EL (cell line): ENCODE measurements at regions not wholly inside any gene's neighbourhood (a gene's known extent, or its start where the extent isn't known, plus 50 kb on each side); places are given as distances from the start of the nearest gene placed in this dataset.
A peak's percentile ranks its signal among the peaks of the same experiment; 100 is the strongest.

ENCODE experiments used
- DNase-seq: peaks from one replicate; pipeline ENCODE4 v3.0.0-alpha.2; 2016

DNA sequence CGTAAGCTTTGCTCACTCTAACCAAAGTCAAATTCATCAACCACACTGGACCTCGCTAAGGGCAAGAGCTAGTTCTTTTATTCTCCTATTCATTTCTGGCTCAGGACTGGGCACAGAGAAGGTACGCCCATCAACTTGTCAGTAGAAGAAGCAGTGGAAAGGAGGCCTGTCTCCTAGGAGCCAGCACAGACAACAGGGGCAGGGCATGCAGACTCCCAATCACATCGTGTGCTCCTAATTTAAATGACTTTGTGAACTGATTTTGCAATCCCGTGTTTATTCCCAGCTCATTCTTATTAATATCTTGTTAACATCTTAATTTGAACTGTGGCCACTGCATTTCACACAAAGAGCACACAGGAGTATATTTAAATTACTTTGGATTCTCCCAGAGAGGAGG lies 161.1 kb upstream of the BCL6 start:
- no peak for DNase-seq

DNA sequence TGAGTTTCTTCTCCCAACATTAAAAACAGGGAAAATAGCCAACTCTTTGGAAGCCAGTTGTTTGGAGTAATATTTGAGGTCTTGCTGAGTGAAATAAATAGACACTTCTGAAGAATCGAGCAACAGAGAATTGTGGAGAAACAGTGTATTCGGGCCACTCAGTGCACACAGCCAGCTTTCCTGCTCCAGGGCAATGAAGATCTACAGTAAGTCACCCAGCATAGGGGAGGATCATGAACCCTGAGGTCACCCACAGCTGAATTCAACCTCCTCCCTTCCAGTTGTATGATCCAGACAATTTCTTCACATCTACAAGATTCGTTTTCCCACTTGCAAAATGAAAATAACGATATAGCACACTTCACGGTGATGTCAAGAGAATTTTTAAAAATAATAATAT lies 161.7 kb upstream of the BCL6 start:
- no peak for DNase-seq

DNA sequence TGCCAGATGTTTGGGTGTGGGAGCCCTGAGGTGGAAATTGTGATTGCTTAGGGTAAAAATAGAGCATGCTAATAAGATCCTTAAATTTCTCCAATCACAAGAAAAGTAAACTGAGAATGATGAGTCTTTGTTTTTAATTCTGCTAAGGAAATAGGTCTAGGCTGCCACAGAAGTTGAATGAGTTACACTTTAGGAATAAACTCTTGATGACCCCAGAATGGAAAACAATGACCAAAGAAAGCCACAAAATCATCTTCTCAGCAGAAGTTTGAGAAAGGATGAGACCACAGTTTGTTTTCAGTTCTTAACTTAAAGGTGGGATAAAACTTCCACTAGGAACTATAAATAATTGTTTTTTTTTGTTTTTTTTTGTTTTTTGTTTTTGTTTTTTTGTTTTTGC lies 164.6 kb upstream of the BCL6 start:
- no peak for DNase-seq

DNA sequence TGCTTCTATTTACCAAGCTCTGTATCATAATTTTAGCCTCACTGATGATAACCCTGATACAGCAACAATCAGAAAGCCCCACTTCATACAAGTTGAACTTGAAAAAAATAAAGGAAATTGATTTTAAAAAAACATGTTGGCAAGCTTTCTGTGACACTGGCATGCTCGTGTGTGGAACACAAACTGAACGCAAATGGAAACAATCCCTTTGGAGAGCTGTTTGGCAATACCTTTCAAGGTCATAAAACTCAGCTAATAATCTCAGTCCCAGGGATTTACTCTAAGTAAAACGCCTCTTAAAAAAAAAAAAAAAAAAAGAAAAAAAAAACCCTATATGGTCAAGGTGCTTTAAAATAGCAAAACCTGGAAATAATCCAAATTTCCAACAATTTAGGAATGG lies 166.7 kb upstream of the BCL6 start:
- DNase-seq: no peak

DNA sequence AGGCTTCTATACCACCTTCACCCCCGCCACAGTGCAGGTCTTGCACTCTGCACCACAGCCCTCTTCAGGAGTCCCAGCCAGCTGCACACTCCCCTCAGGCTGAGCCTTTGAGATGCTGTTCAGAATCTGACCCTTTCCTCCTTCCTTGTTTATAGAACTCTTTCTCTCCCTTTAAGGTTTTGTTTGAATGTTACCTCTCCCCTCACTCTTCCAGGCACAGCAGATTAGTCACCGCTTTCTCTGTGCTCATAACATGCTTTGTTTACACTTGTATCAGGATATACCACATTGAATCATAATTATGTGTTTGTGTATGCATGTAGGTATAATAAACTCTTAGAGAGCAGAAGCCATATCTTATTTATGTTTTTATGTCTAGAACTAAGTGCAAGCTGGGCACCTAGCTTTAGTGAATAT lies 168.4 kb upstream of the BCL6 start:
- DNase-seq: peak; percentile 56

DNA sequence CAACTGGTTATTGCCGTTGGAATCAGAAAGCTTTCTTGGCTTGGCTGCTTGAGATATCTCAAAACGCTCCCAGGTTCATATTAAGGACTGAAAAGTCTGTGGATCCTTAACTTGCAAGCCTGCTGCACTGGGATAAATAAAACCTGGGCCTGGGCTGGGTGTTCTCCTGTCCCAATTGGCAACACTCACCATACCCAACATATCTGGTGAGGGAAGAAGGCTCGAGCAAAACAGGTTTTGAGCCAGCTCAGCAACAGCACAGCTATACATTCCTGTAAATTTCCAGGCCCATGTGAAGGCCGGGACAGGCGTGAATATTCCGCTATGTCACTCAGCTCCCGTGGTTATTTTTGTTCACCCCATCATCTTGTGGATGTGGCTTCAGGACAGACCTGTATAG lies 169.0 kb upstream of the BCL6 start:
- DNase-seq: no peak

DNA sequence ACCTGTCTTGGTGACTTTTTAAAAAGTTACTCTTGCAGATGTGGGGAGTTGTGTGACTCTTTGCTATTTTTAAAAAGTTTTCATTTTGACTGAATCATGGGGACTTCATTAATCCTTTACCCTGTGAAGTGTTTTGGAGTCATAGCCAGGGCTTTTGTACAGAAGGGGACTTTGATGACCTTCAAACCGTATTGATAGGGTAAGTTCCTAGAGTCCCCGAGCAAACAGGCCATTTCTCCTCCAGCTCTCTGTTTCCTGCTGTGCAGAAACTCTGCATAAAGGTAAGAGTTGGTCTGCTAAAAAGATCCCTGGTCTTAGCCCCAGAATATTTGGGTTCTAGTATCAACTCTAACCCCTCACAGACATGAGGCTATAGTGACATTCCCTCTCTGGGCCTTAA lies 170.8 kb upstream of the BCL6 start:
- no peak for DNase-seq

DNA sequence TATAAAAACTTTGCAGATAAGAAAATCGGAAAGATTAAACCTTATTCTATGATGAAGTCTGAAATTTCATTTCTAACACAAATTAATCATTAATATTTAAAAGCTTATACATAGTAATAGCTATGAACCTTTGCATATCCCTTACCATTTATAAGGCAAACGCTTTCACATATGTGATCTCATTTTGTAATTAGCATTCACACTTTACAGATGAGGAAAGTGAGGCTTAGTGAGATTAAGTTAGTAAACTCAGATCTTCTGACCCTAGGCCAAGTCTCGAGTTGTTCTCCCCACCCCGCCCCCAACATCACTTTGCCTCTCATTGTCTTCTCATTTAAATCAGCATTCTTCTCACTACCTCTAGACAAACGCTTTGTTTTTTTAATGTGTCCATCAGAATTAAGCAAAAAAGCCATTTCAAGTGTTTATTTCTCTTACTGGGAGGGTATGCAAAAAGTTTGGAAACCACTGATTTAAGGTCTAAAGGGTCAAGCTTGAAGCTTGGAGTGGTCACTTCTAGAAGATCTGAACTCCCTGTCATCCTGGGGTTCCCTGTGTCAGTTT lies 172.9 kb upstream of the BCL6 start:
- DNase-seq: no peak

DNA sequence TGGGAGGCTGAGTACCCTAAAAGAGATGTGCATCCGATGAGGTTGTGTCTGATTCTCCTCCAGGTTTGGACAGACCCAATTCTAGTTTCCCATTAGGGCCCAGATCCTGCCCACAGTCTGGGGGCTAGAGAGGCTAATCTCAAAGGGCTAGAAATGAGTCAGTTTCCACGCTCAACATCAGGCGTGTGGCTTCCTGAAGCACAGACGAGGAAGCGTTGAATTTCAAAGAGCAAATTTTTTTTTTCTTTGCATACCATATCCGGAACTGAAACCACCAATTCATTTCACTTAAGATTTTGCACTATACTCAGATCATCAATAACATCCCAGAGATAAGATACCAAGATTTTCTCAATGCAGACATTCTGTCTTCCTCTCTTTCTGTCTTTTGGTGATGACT lies 173.8 kb upstream of the BCL6 start:
- DNase-seq: no peak

DNA sequence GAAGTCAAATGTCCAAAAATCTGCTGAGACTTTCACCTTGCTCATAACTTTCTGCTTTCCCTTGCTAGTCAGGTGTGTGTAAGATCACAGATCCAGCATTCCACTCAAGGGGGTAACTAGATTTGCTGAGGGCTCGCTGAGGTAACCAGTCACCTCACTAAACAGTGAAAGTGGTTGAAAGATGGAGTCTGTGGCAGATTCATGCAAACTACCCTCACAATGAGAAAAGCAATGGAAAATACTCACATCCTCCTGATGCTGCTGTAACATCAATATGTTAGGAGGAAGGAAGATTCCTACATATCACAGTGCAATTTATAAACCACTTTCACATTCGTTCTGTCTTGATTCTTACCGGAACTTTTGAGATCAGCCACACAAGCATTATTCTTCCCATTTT lies 174.3 kb upstream of the BCL6 start:
- DNase-seq: no peak

DNA sequence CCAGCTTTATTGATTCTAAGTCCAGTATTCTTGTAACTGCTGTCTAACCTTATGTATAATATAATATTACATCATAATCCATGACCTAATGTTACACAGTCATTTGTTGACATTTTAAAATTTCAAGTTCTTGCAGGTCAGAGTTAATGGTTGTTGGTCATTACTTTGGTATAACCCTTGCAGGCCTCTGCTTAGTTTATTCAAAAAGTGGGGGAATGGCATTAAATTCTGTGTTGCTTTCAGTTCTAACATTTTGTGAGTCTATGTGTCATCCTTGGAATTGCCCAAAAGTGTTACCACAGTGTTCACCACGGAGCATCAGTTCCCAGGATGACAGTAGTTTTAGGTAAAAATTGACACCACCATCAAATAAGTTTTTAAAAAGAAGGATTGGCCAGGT lies 174.8 kb upstream of the BCL6 start:
- DNase-seq: no peak

DNA sequence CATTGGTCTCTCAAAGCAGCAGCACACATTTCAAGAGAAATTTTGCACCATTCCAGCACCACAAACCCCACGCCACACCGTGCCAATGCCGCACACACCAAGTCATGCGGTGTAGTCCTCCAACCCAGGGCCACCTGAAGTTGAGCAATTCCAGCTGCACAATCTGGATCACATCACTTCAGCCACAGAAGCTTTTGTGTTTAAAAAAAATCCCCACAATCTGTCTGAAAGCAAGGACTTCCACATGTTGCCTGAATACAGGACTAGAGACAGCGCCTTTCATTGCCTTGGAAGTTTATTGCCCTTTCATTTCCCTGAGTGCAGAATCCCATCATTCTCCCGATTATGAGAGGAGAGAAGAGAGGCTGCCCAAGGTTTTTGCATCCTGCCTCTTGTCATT lies 175.6 kb upstream of the BCL6 start:
- no peak for DNase-seq

DNA sequence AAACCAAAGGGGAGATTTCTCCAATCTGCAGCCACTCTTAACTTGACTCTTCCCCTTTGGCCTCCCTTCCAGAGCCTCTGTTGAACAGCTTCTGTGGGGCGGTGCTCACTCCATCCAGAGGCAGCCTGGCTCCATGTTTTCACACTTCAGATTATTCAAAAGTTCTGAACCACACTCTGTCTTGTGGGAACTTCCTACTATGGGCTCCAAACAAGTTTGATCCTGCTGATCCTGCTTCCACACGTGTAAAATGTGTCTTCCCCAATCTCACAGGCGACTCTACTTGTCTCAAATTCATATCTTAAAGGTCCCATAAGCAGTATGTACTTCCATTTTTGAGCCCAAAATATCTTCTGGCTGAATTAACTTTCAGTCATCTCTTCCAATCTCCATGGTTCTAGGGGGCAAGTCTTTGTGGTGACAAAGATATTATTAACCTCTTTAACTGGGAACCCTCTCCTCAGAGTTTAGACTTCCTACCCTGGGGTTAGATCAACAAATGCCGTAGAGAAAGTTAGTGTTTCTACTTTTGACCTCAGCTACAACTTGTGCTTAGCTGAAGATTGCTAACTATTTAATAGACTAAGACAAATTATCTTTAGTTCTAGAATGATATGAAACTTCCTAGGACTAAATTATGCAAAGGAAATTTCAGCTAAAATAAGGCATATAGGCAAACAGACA lies 176.3 kb upstream of the BCL6 start:
- no peak for DNase-seq

DNA sequence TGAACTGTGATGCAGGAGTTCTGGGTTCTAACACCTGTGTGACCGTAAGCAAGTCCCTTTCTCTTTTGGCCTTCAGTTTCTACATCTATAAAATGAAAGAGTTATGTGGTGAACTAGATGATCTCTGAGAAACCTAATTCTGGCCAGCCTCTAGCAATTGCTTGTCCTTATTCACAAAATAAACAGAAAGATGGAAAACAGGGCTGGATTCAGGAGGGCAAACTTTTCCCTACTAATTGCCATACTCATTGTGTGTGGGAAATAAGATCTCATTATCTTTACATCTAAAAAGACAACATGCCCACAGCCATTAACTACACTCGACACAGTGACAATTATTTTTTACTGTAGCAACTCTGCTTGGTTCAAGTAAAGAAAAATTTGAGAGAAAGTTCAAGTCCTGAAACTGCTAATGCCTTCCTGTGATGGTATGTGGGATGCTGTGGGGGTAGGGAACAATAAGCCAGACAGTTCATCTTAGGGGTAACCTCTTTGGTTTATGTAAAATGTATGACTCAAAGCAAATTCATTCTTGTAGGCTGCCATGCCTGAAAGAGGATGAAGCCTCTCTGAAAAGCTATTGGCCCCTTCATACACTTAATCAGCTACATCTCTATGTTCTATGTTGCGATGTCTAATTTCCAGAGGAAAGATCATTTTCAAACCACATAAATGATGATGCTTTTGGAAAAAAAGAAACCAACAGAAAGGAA lies 177.6 kb upstream of the BCL6 start:
- DNase-seq: peak; percentile 79

DNA sequence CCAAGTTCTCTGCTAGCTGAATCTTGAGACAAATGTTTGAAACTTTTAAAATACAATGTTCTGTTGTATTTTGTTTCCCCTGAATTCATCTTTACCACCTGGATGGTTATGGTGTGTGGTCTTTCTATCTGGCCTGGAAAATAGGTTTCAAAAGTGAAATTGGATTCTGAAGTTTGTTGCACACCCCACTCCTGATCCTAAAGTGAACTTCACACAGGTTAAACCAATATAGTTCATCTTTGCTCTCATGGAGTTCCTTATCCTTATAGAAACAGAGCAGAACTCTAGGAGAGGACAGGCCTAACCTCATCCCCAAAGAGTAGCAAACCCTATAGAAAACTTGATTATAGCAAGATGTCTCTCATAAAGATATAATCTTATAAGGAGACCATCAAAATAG lies 179.4 kb upstream of the BCL6 start:
- DNase-seq: no peak

DNA sequence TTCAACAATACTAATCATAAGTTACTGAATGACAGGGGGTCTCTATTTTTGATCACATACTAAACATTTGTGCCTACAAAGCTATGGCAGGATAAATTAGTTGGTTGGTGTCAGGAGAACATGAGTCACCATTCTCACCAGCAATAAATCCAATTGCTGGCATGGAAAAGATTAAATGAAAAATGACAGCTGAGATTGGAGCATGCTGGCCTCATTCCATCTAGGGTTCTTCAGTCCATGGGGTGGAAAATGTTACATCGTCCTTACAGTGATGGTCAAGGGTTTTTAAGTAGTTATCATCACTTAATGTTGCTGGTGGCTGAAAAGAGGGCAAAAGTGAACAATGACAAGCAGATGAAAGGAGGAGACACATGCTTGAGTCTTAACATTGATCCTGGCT lies 180.1 kb upstream of the BCL6 start:
- no peak for DNase-seq

DNA sequence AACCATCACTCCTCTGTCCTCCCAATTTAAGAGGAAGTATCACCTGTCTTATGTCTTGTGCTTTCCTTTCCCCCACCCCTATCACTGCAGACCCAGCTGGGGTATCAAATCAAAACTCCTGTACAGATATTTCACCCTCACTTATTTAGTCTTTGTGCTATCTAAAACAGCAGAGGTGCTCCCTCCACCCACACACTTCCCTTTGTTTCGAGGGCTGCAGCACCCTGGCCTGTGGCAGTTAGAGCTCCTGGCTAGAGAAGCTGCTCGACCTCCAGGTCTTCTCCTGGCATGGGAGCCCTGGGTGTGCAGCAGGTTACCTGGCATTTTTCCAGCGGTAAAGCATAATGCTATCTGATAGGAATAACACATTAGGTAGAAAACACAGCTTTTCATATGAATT lies 181.4 kb upstream of the BCL6 start:
- DNase-seq: no peak

DNA sequence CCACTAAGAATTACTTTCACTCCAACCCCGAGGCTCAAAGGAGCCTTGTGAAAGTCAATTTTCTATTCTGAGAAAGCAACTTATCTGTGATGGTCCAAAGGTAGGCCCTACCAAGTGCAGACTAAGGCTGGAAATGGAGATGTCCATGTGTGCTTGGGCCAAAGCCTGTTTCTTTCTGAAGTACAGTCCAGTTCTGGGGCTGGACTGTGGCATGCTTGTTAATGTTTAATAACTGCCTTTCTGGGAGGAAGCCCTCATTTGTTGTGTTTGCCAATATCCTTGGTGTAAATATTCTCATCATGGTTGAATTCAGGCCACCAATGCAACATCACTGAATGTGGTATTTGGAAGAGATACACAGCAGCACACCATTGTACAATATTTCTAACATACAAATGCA lies 182.3 kb upstream of the BCL6 start:
- DNase-seq: no peak

DNA sequence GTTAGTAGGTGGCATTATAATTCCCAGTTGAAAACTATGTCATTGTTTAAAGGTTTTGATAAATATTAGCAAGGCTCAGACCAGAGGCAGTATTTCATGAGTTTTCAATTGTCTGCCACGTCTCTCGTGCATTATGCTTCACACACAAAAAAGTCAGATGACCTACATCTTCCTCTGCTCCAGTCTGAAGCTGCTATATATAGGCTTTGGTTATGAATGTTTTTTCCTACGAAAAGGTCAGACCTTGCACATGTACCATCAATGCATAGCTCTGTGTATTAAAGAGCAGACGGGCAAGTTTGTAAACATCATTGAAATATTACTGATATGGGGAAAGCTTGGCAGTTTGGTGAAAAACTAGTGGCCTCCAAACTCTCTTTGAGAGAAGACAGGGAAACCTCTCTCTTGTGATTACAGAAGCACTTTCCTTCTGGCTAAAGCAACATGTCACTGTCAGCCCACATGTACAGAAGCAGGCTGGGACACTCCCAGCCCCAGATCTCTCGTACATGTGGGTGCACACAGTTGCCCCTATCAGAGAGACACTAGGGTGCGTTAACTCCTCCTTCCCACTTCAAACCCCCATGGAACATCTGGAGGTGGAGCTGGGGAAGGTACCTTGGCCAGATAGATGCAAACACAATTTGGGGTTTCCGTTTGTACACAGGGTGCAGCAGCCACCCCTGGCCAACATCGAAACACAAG lies 184.0 kb upstream of the BCL6 start:
- DNase-seq: no peak

DNA sequence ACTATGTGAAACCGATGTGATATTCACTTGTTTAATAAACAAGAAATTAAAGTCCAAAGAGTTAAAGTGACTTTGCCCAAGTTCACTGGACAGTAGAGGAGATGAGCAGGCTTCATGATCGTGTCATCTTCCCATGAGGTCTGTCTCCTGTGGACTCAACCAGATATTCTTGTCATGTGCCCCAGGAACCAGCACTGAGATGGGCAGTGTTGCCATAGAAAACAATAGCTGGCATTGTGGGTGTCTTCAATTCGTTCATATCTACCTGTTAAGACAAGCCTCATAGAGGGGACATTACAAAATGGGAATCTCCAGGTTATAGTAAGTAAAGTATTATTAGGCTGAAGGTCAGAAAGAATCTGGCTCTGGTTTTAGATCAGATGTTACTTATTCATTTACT lies 184.8 kb upstream of the BCL6 start:
- DNase-seq: no peak

DNA sequence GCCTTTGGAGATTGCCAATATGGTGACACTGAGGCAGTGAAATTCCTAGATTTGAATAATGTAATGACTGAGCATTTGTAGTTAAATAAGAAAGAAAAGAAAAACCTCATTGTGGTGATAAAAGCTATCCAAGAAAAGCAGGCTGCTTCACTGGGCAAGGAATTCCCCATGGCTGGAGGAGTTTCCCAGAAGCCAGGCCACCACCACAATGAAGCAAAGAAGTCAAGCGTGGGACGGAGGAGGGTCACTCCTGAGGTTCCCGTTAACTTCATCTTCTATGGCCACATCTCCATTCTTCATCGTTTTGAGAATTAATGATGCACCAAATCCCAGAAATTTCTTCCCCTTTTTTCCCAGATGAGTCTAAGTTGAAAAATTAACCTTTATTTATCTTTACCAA lies 185.8 kb upstream of the BCL6 start:
- DNase-seq: no peak

DNA sequence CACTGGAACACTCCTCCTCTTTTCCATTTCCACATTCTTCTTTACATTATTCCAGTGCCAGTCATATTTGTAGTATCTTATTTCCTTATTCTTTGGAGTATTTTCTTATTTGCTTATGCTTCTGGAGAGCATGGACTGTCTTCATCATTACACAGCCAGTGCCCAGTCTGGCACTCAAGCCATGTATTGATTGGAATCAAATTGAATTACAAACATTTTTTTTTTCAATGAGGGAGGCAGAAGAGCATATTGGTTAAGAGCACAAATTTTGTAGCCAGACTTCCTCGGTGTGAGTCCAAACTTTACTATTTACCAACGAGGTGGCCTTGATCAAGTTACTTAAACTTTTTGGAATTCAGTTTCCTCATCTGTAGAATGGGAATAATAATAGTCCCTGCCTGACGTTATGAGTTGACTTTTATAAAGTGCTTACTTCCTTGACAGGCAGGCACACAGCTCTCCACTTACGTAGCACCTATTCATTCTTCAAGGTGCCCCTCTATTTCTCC lies 186.6 kb upstream of the BCL6 start:
- no peak for DNase-seq

DNA sequence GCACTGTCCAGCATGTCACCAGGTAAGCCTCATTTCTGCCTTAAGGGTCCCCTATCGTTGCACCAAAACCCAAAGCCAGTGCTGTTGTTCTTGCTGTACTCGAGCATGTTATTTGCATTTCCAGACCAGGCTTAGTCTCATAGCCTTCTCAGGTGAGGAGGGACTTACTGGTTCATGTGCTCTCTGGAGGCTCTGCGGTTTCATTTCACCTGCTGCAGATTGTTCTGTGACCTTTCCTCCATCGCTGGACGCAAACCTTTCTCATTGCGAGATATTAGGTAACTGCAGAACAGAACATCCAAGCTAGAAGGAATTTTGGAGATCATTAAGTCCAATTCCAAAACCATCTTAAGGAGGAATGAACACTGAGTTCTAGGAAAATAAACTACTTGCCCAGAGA lies 187.3 kb upstream of the BCL6 start:
- DNase-seq: no peak

DNA sequence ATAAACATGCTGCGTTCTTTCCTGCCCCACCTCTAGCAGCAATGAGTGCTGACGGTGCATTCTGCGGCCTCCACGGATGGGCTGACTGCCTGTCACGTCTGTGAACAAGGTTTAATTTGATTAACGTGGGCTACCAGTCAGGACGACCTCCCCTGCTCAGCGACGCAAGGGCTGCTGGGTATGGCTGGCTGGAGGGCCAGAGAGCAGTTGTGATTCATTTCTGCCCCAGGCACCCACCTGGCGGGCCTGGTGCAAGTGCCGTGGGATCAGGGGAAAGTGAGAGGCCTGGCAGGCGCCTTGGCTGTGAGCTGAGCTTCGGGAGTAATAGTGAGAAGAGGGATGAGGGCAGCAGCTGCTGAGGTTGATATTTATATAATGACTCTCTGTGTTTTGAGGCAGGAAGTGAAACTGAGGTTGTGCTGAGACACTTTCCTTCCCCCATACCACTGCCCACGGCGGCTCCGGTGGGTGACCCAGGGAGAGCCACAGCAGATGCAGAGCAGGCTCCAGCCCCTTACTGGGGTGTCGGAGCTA lies 190.4 kb upstream of the BCL6 start:
- DNase-seq: no peak
